DOHH2 (cell line): ENCODE measurements at regions not wholly inside any gene's neighbourhood (a gene's known extent, or its start where the extent isn't known, plus 50 kb on each side); places are given as distances from the start of the nearest gene placed in this dataset.

Experiments
- H3F3A ChIP-seq: fragments of 200-600 bp; sonication (generic), shearing (Covaris generic); 2 replicates; pipeline ENCODE4 v1.6.0; 2016; ENCODE audit warnings: antibody characterized with exemption, mild to moderate bottlenecking; ENCODE audit not compliant: control insufficient read depth, insufficient read depth
- H3K27ac ChIP-seq: fragments of 200-600 bp; sonication (generic); 2 replicates; pipeline ENCODE4 v1.5.1; 2014; ENCODE audit warnings: low read depth, mild to moderate bottlenecking, low read length, moderate library complexity
- H3K27me3 ChIP-seq: fragments of 200-600 bp; sonication (generic); 2 replicates; pipeline ENCODE4 v1.6.1; 2014; ENCODE audit warnings: mild to moderate bottlenecking, low read length, mixed read lengths; ENCODE audit not compliant: control insufficient read depth
- H3K36me3 ChIP-seq: fragments of 200-600 bp; sonication (generic); 2 replicates; pipeline ENCODE4 v1.6.1; 2014; ENCODE audit warnings: mild to moderate bottlenecking, low read length, moderate library complexity, mixed read lengths; ENCODE audit not compliant: control insufficient read depth
- H3K4me1 ChIP-seq: fragments of 200-600 bp; sonication (generic); 2 replicates; pipeline ENCODE4 v1.6.1; 2014; ENCODE audit warnings: mild to moderate bottlenecking, low read length, mixed read lengths; ENCODE audit not compliant: control insufficient read depth
- H3K4me2 ChIP-seq: fragments of 200-600 bp; sonication (generic); 2 replicates; pipeline ENCODE4 v1.6.0; 2014; ENCODE audit warnings: mild to moderate bottlenecking, low read length, moderate library complexity
- H3K4me3 ChIP-seq: fragments of 200-600 bp; sonication (generic); 2 replicates; pipeline ENCODE4 v1.5.1; 2014; ENCODE audit warnings: mild to moderate bottlenecking, low read length, mixed read lengths
- H3K79me2 ChIP-seq: fragments of 200-600 bp; sonication (generic); 2 replicates; pipeline ENCODE4 v1.6.1; 2014; ENCODE audit warnings: mild to moderate bottlenecking, low read length, mixed read lengths; ENCODE audit not compliant: control insufficient read depth
- H3K9me2 ChIP-seq: fragments of 200-600 bp; sonication (generic); replicated peaks from 2 replicates; pipeline ENCODE4 v1.6.1; 2014; ENCODE audit warnings: mild to moderate bottlenecking, low read length, mixed read lengths; ENCODE audit not compliant: control insufficient read depth
- H3K9me3 ChIP-seq: fragments of 200-600 bp; sonication (generic); 2 replicates; pipeline ENCODE4 v1.6.1; 2014; ENCODE audit warnings: antibody characterized with exemption, low read length, mixed read lengths; ENCODE audit not compliant: control insufficient read depth, insufficient read depth
- H4K20me1 ChIP-seq: fragments of 200-600 bp; sonication (generic); 2 replicates; pipeline ENCODE4 v1.6.0; 2014; ENCODE audit warnings: low read depth, mild to moderate bottlenecking, antibody characterized with exemption, low read length, moderate library complexity; ENCODE audit not compliant: control insufficient read depth, insufficient read depth
- EZH2phosphoT487 ChIP-seq: fragments of 200-600 bp; sonication (generic); IDR thresholded peaks from 2 replicates; pipeline ENCODE4 v1.6.1; 2017; ENCODE audit warnings: borderline replicate concordance, mild to moderate bottlenecking, antibody characterized with exemption, low read length, moderate library complexity, mixed read lengths
- TF ChIP-seq, protein P1 (sequence below): fragments of 200-600 bp; sonication (generic); IDR thresholded peaks from one replicate; pipeline ENCODE4 v1.5.1; 2014; ENCODE audit warnings: antibody characterized with exemption, mild to moderate bottlenecking, low read depth, low read length; ENCODE audit not compliant: poor library complexity, severe bottlenecking

GRCh38 chr5:87877023-87877422 lies 391.6 kb downstream of the TMEM161B start:
- Histone ChIP-seq H3K4me3 (peak overlapping the region; percentile 14; the same call in 1 of the 2 replicates), H3K27me3 (no peaks in the 10 kb centered on the region), H3K36me3 (no peaks in the 10 kb centered on the region), H3F3A (no peaks in the 10 kb centered on the region), H3K4me1 (peaks cover 10% of the 10 kb centered on the region), H3K79me2 (no peaks in the 10 kb centered on the region), H4K20me1 (no peaks in the 10 kb centered on the region), H3K9me2 (no peaks in the 10 kb centered on the region), H3K9me3 (no peaks in the 10 kb centered on the region), H3K27ac (no peak overlapping the region), H3K4me2 (peak overlapping the region; percentile 27)
- TF ChIP-seq, protein P1, sequence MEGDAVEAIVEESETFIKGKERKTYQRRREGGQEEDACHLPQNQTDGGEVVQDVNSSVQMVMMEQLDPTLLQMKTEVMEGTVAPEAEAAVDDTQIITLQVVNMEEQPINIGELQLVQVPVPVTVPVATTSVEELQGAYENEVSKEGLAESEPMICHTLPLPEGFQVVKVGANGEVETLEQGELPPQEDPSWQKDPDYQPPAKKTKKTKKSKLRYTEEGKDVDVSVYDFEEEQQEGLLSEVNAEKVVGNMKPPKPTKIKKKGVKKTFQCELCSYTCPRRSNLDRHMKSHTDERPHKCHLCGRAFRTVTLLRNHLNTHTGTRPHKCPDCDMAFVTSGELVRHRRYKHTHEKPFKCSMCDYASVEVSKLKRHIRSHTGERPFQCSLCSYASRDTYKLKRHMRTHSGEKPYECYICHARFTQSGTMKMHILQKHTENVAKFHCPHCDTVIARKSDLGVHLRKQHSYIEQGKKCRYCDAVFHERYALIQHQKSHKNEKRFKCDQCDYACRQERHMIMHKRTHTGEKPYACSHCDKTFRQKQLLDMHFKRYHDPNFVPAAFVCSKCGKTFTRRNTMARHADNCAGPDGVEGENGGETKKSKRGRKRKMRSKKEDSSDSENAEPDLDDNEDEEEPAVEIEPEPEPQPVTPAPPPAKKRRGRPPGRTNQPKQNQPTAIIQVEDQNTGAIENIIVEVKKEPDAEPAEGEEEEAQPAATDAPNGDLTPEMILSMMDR, result no peak
- no peak for TF ChIP-seq EZH2phosphoT487

GRCh38 chr5:87876616-87877015 lies 392.0 kb downstream of the TMEM161B start:
- no peaks in the 10 kb centered on the region for H3K36me3 ChIP-seq
- no peak overlapping the region for H3K27ac ChIP-seq
- peak overlapping the region; percentile 27 for H3K4me2 ChIP-seq
- no peak for TF ChIP-seq EZH2phosphoT487
- TF ChIP-seq, protein P1, result no peak
- H3K4me3 ChIP-seq, result peak overlapping the region; percentile 14; the same call in 1 of the 2 replicates
- no peaks in the 10 kb centered on the region for H3K79me2 ChIP-seq
- no peaks in the 10 kb centered on the region for H3K9me3 ChIP-seq
- H3K4me1 ChIP-seq, result peaks cover 10% of the 10 kb centered on the region
- H3K27me3 ChIP-seq, result no peaks in the 10 kb centered on the region
- no peaks in the 10 kb centered on the region for H3K9me2 ChIP-seq
- no peaks in the 10 kb centered on the region for H3F3A ChIP-seq
- H4K20me1 ChIP-seq, result no peaks in the 10 kb centered on the region

DNA sequence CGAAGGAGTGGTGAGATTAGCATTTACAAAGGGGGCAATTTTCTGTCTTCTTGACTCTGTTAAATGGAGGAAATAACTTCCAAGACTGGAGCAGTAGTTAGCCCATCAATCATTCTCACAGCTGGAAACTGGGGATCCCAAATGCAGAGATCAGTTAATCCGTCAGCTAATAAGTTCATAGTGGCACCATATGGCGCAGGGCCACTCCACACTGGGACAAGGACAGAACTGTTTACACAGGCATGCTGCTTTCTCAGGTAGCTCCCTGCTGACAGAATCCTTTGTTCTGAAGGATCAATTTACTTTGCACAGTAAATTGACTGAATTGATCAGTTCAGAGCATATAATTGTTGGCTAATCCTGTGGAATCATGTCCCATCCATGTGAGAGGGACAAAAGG lies 395.7 kb downstream of the TMEM161B start:
- H3K4me3 ChIP-seq, result no peak overlapping the region
- no peaks in the 10 kb centered on the region for H3K79me2 ChIP-seq
- H3F3A ChIP-seq, result no peaks in the 10 kb centered on the region
- TF ChIP-seq, protein P1, result no peak
- TF ChIP-seq EZH2phosphoT487, result no peak
- no peaks in the 10 kb centered on the region for H4K20me1 ChIP-seq
- H3K27me3 ChIP-seq, result no peaks in the 10 kb centered on the region
- no peaks in the 10 kb centered on the region for H3K36me3 ChIP-seq
- no peak overlapping the region for H3K4me2 ChIP-seq
- H3K9me2 ChIP-seq, result no peaks in the 10 kb centered on the region
- H3K9me3 ChIP-seq, result no peaks in the 10 kb centered on the region
- H3K4me1 ChIP-seq, result peaks cover 10% of the 10 kb centered on the region
- no peak overlapping the region for H3K27ac ChIP-seq

- H3K4me1 ChIP-seq, result no peaks in the 10 kb centered on the region
- H3K79me2 ChIP-seq, result no peaks in the 10 kb centered on the region
- no peak overlapping the region for H3K4me3 ChIP-seq
- no peak overlapping the region for H3K4me2 ChIP-seq
- no peak overlapping the region for H3K27ac ChIP-seq
- H3K27me3 ChIP-seq, result no peaks in the 10 kb centered on the region
- no peaks in the 10 kb centered on the region for H3K36me3 ChIP-seq
- no peaks in the 10 kb centered on the region for H3F3A ChIP-seq
- H3K9me2 ChIP-seq, result no peaks in the 10 kb centered on the region
- TF ChIP-seq EZH2phosphoT487, result no peak
- TF ChIP-seq, protein P1, result no peak
- no peaks in the 10 kb centered on the region for H4K20me1 ChIP-seq
- H3K9me3 ChIP-seq, result no peaks in the 10 kb centered on the region
Observed at GRCh38 chr5:87868792-87869191, 399.9 kb downstream of the TMEM161B start.
